Natural killer cell (primary cell): ENCODE measurements at regions not wholly inside any gene's neighbourhood (a gene's known extent, or its start where the extent isn't known, plus 50 kb on each side); places are given as distances from the start of the nearest gene placed in this dataset.

Experiments used
- ATAC-seq, 3 donors: fragments of 150-1000 bp in 2 of 3; fragments of 200-7000 bp in 1 of 3; cut with Tn5 transposase; 1 replicate in 1 of 3; 2 replicates in 2 of 3; pipeline ENCODE4 v1.10.0; 2021; ENCODE audit warnings: mild to moderate bottlenecking in 2 of 3, moderate library complexity in 2 of 3
- DNase-seq, 2 donors: peaks; one replicate each; pipeline versions ENCODE4 v3.0.0 to v3.0.0-alpha.2; 2013 to 2021; ENCODE audit warnings: mixed read lengths in 1 of 2
- H3K27ac ChIP-seq: one replicate; pipeline ENCODE4 v1.5.1; 2013; ENCODE audit warnings: mild to moderate bottlenecking, low read length
- H3K27me3 ChIP-seq: one replicate; pipeline ENCODE4 v1.6.1; 2013; ENCODE audit warnings: low read length; ENCODE audit not compliant: control insufficient read depth, insufficient read depth
- H3K36me3 ChIP-seq: one replicate; pipeline ENCODE4 v1.6.1; 2013; ENCODE audit warnings: low read length; ENCODE audit not compliant: control insufficient read depth, insufficient read depth
- H3K4me1 ChIP-seq: one replicate; pipeline ENCODE4 v1.6.1; 2013; ENCODE audit warnings: low read length; ENCODE audit not compliant: control insufficient read depth, insufficient read depth
- H3K4me3 ChIP-seq: one replicate; pipeline ENCODE4 v1.5.1; 2013; ENCODE audit warnings: low read length
- H3K9me3 ChIP-seq: one replicate; pipeline ENCODE4 v1.6.1; 2013; ENCODE audit warnings: low read length; ENCODE audit not compliant: control insufficient read depth, insufficient read depth
- H3K27ac Mint-ChIP-seq, 2 donors: one replicate each; pipeline ENCODE4 v1.8.0; 2022; ENCODE audit warnings: mild to moderate bottlenecking in 2 of 2, mixed read lengths in 2 of 2, moderate library complexity in 1 of 2
- H3K27me3 Mint-ChIP-seq, 2 donors: one replicate each; pipeline ENCODE4 v1.8.0; 2022; ENCODE audit warnings: low read depth in 2 of 2, mixed read lengths in 2 of 2
- H3K36me3 Mint-ChIP-seq: one replicate; pipeline ENCODE4 v1.8.0; 2022; ENCODE audit warnings: mixed read lengths
- H3K4me1 Mint-ChIP-seq, 2 donors: one replicate each; pipeline ENCODE4 v1.8.0; 2022; ENCODE audit warnings: mixed read lengths in 2 of 2
- H3K4me3 Mint-ChIP-seq: one replicate; pipeline ENCODE4 v1.8.0; 2022; ENCODE audit warnings: mild to moderate bottlenecking, moderate library complexity, mixed read lengths
- H3K9me3 Mint-ChIP-seq, 2 donors: one replicate each; pipeline ENCODE4 v1.8.0; 2022; ENCODE audit warnings: mixed read lengths in 2 of 2
- CTCF ChIP-seq: fragments of 200-600 bp; IDR thresholded peaks from one replicate; pipeline ENCODE4 v1.8.0; 2022; ENCODE audit warnings: antibody characterized with exemption
- WGBS: methylation state at CpG from one replicate; pipeline ENCODE4 v1.1.7; 2013; ENCODE audit warnings: missing lambda C conversion rate; ENCODE audit not compliant: insufficient coverage; 5-methylcytosine and 5-hydroxymethylcytosine counted together
- intact Hi-C: fragments of 100-400 bp; cut with micrococcal nuclease; formaldehyde crosslinking; loops from one replicate; pipeline ENCODE4 v1.14.2; 2022

DNA sequence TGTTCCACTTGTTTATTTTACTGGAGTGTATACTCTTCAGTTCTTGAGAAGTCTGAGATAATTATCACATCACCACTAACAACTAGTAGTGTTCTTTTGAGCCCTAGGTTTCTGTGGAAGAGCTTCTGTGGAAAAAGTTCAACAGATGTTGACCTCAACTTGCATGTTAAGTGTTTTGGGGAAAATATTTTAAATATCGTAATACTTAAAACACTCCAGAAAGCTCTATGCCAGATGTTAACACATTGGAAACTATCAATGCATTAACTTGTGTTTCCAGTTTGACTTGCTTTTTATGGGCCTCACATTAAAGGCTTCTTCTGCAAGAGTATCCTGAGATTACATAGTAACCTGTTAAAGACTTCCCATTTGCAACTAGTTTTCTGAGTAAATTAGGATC is 173.1 kb downstream of the DUSP6 start:
- peaks cover 19 to 21% of the 10 kb centered on the region in 2 donors for H3K4me1 Mint-ChIP-seq
- ATAC-seq (no peak), DNase-seq (no peak)
- H3K4me3 ChIP-seq: no peak overlapping the region
- 100% methylated on average over 1 of the region's 1 CpG for WGBS
- no peak overlapping the region for H3K27ac Mint-ChIP-seq
- H3K4me1 ChIP-seq: no peaks in the 10 kb centered on the region
- H3K27me3 Mint-ChIP-seq: no peaks in the 10 kb centered on the region
- H3K9me3 ChIP-seq: no peaks in the 10 kb centered on the region
- H3K9me3 Mint-ChIP-seq: no peaks in the 10 kb centered on the region
- H3K36me3 Mint-ChIP-seq: no peaks in the 10 kb centered on the region
- no peaks in the 10 kb centered on the region for H3K27me3 ChIP-seq
- intact Hi-C loops: no loop called here
- no peak for TF ChIP-seq CTCF
- H3K36me3 ChIP-seq: no peaks in the 10 kb centered on the region
- H3K27ac ChIP-seq: no peak overlapping the region
- H3K4me3 Mint-ChIP-seq: no peak overlapping the region

GRCh38 chr12:89177802-89178395 is 174.4 kb downstream of the DUSP6 start:
- H3K27me3 Mint-ChIP-seq: no peaks in the 10 kb centered on the region
- no peak overlapping the region for H3K27ac Mint-ChIP-seq

DNA sequence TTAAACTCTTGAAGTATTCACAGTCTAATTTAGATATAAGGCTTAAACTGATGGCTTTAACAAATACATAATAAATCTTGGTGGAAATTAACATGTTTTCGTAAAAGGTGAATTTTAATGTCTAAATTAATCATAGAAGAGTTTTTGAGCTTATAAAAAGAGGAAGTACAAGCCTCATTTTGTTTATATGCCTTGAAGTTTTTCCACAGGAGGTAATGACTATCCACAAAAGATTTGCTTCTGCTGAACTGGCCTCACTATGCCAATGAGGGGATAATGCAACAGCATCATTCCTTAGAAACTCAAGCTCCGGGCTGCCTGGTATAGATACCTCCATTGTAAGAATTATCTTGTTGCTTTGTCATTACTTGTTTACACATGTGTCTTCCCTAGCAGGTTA is 175.6 kb downstream of the DUSP6 start:
- no peak for ATAC-seq
- peaks cover 0 to 2% of the 10 kb centered on the region in 2 donors for H3K9me3 Mint-ChIP-seq
- Histone ChIP-seq H3K27me3 (no peaks in the 10 kb centered on the region), H3K4me3 (no peak overlapping the region), H3K4me1 (no peaks in the 10 kb centered on the region), H3K9me3 (no peaks in the 10 kb centered on the region), H3K27ac (no peak overlapping the region), H3K36me3 (no peaks in the 10 kb centered on the region)
- H3K27me3 Mint-ChIP-seq: no peaks in the 10 kb centered on the region
- H3K4me1 Mint-ChIP-seq: peaks cover 19% of the 10 kb centered on the region in 2 donors
- H3K27ac Mint-ChIP-seq: no peak overlapping the region
- TF ChIP-seq CTCF: no peak
- H3K4me3 Mint-ChIP-seq: no peak overlapping the region
- WGBS: 67% methylated on average over 1 of the region's 2 CpGs
- no peaks in the 10 kb centered on the region for H3K36me3 Mint-ChIP-seq
- no peak for DNase-seq
- intact Hi-C loops: no loop called here

More at GRCh38 chr12:89177802-89178395, 174.4 kb downstream of the DUSP6 start:
- H3K36me3 Mint-ChIP-seq: no peaks in the 10 kb centered on the region
- Histone ChIP-seq H3K4me1 (no peaks in the 10 kb centered on the region), H3K36me3 (no peaks in the 10 kb centered on the region), H3K27ac (no peak overlapping the region), H3K27me3 (no peaks in the 10 kb centered on the region), H3K9me3 (no peaks in the 10 kb centered on the region), H3K4me3 (no peak overlapping the region)
- intact Hi-C loops: no loop called here
- TF ChIP-seq CTCF: no peak
- H3K9me3 Mint-ChIP-seq: no peaks in the 10 kb centered on the region
- peaks cover 19 to 21% of the 10 kb centered on the region in 2 donors for H3K4me1 Mint-ChIP-seq
- ATAC-seq: no peak
- H3K4me3 Mint-ChIP-seq: no peak overlapping the region
- WGBS: 67% methylated on average over 1 of the region's 3 CpGs
- no peak for DNase-seq

DNA sequence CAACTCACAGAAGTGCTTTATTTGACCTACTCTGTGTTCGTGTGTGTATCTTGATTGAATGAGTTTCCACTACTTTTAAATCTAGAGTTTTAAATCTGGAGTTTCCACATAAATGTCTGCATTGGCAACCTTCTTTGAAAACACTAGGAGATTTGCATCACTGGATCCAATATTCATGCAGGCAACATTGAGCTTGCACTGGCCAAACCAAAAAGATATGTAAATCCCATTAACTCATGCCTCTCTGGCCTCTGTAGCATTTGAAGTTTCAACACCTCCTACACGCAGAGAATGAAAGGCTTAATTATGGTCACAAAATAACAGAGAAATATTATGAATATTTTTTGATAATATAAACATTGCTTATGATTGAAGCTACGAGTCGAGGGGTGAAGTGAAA is 178.6 kb downstream of the DUSP6 start:
- no peaks in the 10 kb centered on the region for H3K36me3 Mint-ChIP-seq
- H3K27me3 Mint-ChIP-seq: no peaks in the 10 kb centered on the region
- H3K4me1 ChIP-seq: no peaks in the 10 kb centered on the region
- intact Hi-C loops: no loop called here
- no peaks in the 10 kb centered on the region for H3K27me3 ChIP-seq
- H3K4me1 Mint-ChIP-seq: no peaks in the 10 kb centered on the region
- DNase-seq (no peak), ATAC-seq (no peak)
- no peaks in the 10 kb centered on the region for H3K36me3 ChIP-seq
- 86% methylated on average over 1 of the region's 4 CpGs for WGBS
- H3K9me3 ChIP-seq: no peaks in the 10 kb centered on the region
- TF ChIP-seq CTCF: no peak
- no peak overlapping the region for H3K27ac ChIP-seq
- H3K4me3 ChIP-seq: no peak overlapping the region
- no peak overlapping the region for H3K27ac Mint-ChIP-seq
- peaks cover 2% of the 10 kb centered on the region in 2 donors for H3K9me3 Mint-ChIP-seq
- H3K4me3 Mint-ChIP-seq: no peak overlapping the region
